K562 (cell line): ENCODE measurements at regions not wholly inside any gene's neighbourhood (a gene's known extent, or its start where the extent isn't known, plus 50 kb on each side); places are given as distances from the start of the nearest gene placed in this dataset.

Experiments used
- ATAC-seq: fragments of 200-7000 bp; cut with Tn5 transposase; 3 replicates; pipeline ENCODE4 v1.9.1; 2020; ENCODE audit warnings: moderate library complexity
- BruUV-seq: library from RNA; stranded (reverse); fragments of 400-500 nt; replicated peaks from 2 replicates; lab custom pipeline; 2021; lab: Mats Ljungman, UMichigan
- CTCF ChIA-PET: fragments of 300-600 bp; formaldehyde crosslinking; extraction: SDS; loops from one replicate; lab custom pipeline; 2021; ENCODE audit warnings: low intra/inter-chr PET ratio; lab: Yijun Ruan, JAX
- POLR2A ChIA-PET: fragments of 300-600, 350-650 bp; sonication (Branson Sonifier 250); formaldehyde crosslinking; extraction: SDS; loops from one replicate; lab custom pipeline; 2021; ENCODE audit warnings: antibody characterized with exemption, inconsistent platforms; lab: Yijun Ruan, JAX
- DNase-seq, 4 experiments: peaks; one replicate each; pipeline versions ENCODE4 v3.0.0 to v3.0.0-alpha.2; 2011 to 2018; ENCODE audit warnings: low spot score in 3 of 4, mixed read lengths in 3 of 4; ENCODE audit errors: extremely low read depth in 1 of 4
- FAIRE-seq: peaks from 2 replicates; lab custom pipeline; 2011; peaks lifted over from hg19 to GRCh38; lab: Jason Lieb, UNC
- H2AFZ ChIP-seq: 2 replicates; pipeline ENCODE4 v1.6.0; 2011; ENCODE audit warnings: low read depth, low read length, control low read depth, inconsistent platforms
- H3K27ac ChIP-seq: fragments of 200-600 bp; 3 replicates; pipeline ENCODE4 v1.8.0; 2011; ENCODE audit warnings: low read depth, mild to moderate bottlenecking, control low read depth, inconsistent platforms, low read length, moderate library complexity, mixed read lengths; ENCODE audit errors: extremely low read depth
- H3K27me3 ChIP-seq, 2 experiments: fragments of 300-600 bp in 1 of 2; 2 replicates in 1 of 2; 3 replicates in 1 of 2; pipeline versions ENCODE4 v1.6.0 to v1.8.0; 2011; ENCODE audit warnings: inconsistent platforms in 2 of 2, low read length in 2 of 2, mild to moderate bottlenecking in 1 of 2, mixed read lengths in 1 of 2, moderate library complexity in 1 of 2; ENCODE audit not compliant: control insufficient read depth in 2 of 2, insufficient read depth in 2 of 2
- H3K36me3 ChIP-seq: fragments of 300-600 bp; 3 replicates; pipeline ENCODE4 v1.8.0; 2011; ENCODE audit warnings: mild to moderate bottlenecking, low read length, inconsistent platforms; ENCODE audit not compliant: control insufficient read depth, insufficient read depth
- H3K4me1 ChIP-seq, 2 experiments: fragments of 200-600 bp in 1 of 2; replicated peaks in 1 of 2; 2 replicates in 1 of 2; 3 replicates in 1 of 2; pipeline versions ENCODE4 v1.5.1 to v1.8.0; 2011; ENCODE audit warnings: inconsistent platforms in 2 of 2, low read length in 2 of 2, mild to moderate bottlenecking in 1 of 2, mixed read lengths in 1 of 2, moderate library complexity in 1 of 2; ENCODE audit not compliant: control insufficient read depth in 2 of 2, insufficient read depth in 2 of 2
- H3K4me2 ChIP-seq: 2 replicates; pipeline ENCODE4 v1.6.1; 2011; ENCODE audit warnings: low read length, control low read depth, inconsistent platforms, mixed read lengths; ENCODE audit not compliant: insufficient read depth
- H3K4me3 ChIP-seq: fragments of 200-600 bp; sonication (generic), shearing (Covaris generic); 2 replicates; pipeline ENCODE4 v1.5.1; 2016; ENCODE audit warnings: control low read depth, inconsistent platforms
- H3K79me2 ChIP-seq: fragments of 200-600 bp; 3 replicates; pipeline ENCODE4 v1.8.0; 2011; ENCODE audit warnings: low read length, inconsistent platforms; ENCODE audit not compliant: control insufficient read depth, insufficient read depth
- H3K9ac ChIP-seq, 2 experiments: 2 replicates each; pipeline versions ENCODE4 v1.6.0 to v1.6.1; 2011; ENCODE audit warnings: low read depth in 2 of 2, low read length in 2 of 2, control low read depth in 1 of 2, inconsistent platforms in 1 of 2, mild to moderate bottlenecking in 1 of 2, mixed read lengths in 1 of 2; ENCODE audit not compliant: insufficient read depth in 1 of 2
- H3K9me1 ChIP-seq: one replicate; pipeline ENCODE4 v1.6.0; 2011; ENCODE audit warnings: inconsistent platforms, mild to moderate bottlenecking, low read length, moderate library complexity; ENCODE audit not compliant: control insufficient read depth, insufficient read depth
- H3K9me3 ChIP-seq: replicated peaks from 2 replicates; pipeline ENCODE4 v1.5.1; 2011; ENCODE audit warnings: low read depth, low read length, inconsistent platforms; ENCODE audit not compliant: control insufficient read depth, insufficient read depth
- H4K20me1 ChIP-seq: replicated peaks from 2 replicates; pipeline ENCODE4 v1.6.1; 2011; ENCODE audit warnings: low read length, inconsistent platforms, mixed read lengths; ENCODE audit not compliant: control insufficient read depth, insufficient read depth
- BMI1 ChIP-seq: fragments of 150-350 bp; IDR thresholded peaks from 2 replicates; pipeline ENCODE4 v1.6.1; 2014; ENCODE audit warnings: low read length
- CHAMP1 ChIP-seq: fragments of 450-650 bp; IDR thresholded peaks from 2 replicates; pipeline ENCODE4 v1.6.1; 2016; ENCODE audit warnings: mild to moderate bottlenecking
- CXXC5 ChIP-seq: fragments of 250-450 bp; sonication (Bioruptor Pico); IDR thresholded peaks from 2 replicates; pipeline ENCODE4 v1.8.0; 2022; ENCODE audit warnings: inconsistent platforms, mild to moderate bottlenecking, moderate library complexity
- DIDO1 ChIP-seq: fragments of 450-650 bp; IDR thresholded peaks from 2 replicates; pipeline ENCODE4 v1.6.1; 2016; ENCODE audit warnings: low read depth, missing biosample characterization, missing genetic modification characterization
- DMBX1 ChIP-seq: fragments of 250-450 bp; sonication (Bioruptor Pico); IDR thresholded peaks from 2 replicates; pipeline ENCODE4 v1.8.0; 2022; ENCODE audit warnings: inconsistent platforms, mild to moderate bottlenecking, moderate library complexity, borderline replicate concordance
- E2F3 ChIP-seq: fragments of 250-450 bp; sonication (Bioruptor Pico); IDR thresholded peaks from 2 replicates; pipeline ENCODE4 v1.4.0; 2020; ENCODE audit warnings: mild to moderate bottlenecking
- ETV1 ChIP-seq: fragments of 450-650 bp; conservative IDR thresholded peaks from 2 replicates; pipeline ENCODE4 v1.6.1; 2016; ENCODE audit warnings: missing genetic modification characterization, control low read depth, low read depth, missing compliant biosample characterization
- FIP1L1 ChIP-seq: fragments of 200-400 bp; formaldehyde crosslinking; IDR thresholded peaks from 2 replicates; pipeline ENCODE4 v1.6.1; 2018; ENCODE audit warnings: mild to moderate bottlenecking, low read depth, low read length; ENCODE audit not compliant: poor library complexity, severe bottlenecking
- NCOA4 ChIP-seq: fragments of 450-650 bp; IDR thresholded peaks from 2 replicates; pipeline ENCODE4 v1.6.1; 2018; ENCODE audit warnings: mild to moderate bottlenecking; ENCODE audit not compliant: partially characterized antibody
- NR2C1 ChIP-seq, 2 experiments: fragments of 450-650 bp; IDR thresholded peaks; 2 replicates each; pipeline ENCODE4 v1.6.1; 2017; ENCODE audit warnings: mild to moderate bottlenecking in 2 of 2, antibody characterized with exemption in 1 of 2, inconsistent platforms in 1 of 2, missing compliant biosample characterization in 1 of 2, missing genetic modification characterization in 1 of 2
- OTX1 ChIP-seq: fragments of 450-650 bp; formaldehyde crosslinking; IDR thresholded peaks from 2 replicates; pipeline ENCODE4 v1.4.0; 2022; ENCODE audit warnings: mild to moderate bottlenecking
- SIRT6 ChIP-seq: IDR thresholded peaks from one replicate; pipeline ENCODE4 v1.6.1; 2012; ENCODE audit warnings: low read depth, mild to moderate bottlenecking, control low read depth, inconsistent platforms, low read length, moderate library complexity
- TEAD1 ChIP-seq, 2 experiments: fragments of 450-650 bp in 1 of 2; sonication (generic) in 1 of 2; formaldehyde crosslinking; IDR thresholded peaks; 2 replicates each; pipeline versions ENCODE4 v1.4.0 to v1.8.0; 2020 to 2022; ENCODE audit warnings: mild to moderate bottlenecking in 2 of 2, missing genetic modification reagents in 1 of 2
- TSHZ1 ChIP-seq: fragments of 250-450 bp; sonication (Bioruptor Pico); IDR thresholded peaks from 2 replicates; pipeline ENCODE4 v1.4.0; 2020; ENCODE audit warnings: mild to moderate bottlenecking, moderate library complexity
- WGBS: fragments of 100-300 bp; shearing (Covaris generic); methylation state at CpG from one replicate; pipeline ENCODE4 v1.1.6; 2016; ENCODE audit warnings: low coverage, mixed read lengths; ENCODE audit not compliant: insufficient coverage; ENCODE audit errors: missing lambda C conversion rate; 5-methylcytosine and 5-hydroxymethylcytosine counted together
- in situ Hi-C: fragments of 300-500 bp; cut with MboI; formaldehyde crosslinking; loops from 4 replicates; pipeline ENCODE4 v1.15.0; 2018; ENCODE audit warnings: inconsistent platforms, mixed read lengths
- intact Hi-C: fragments of 100-400 bp; cut with micrococcal nuclease; formaldehyde crosslinking; loops from 2 replicates; pipeline ENCODE4 v1.14.2; 2022

DNA sequence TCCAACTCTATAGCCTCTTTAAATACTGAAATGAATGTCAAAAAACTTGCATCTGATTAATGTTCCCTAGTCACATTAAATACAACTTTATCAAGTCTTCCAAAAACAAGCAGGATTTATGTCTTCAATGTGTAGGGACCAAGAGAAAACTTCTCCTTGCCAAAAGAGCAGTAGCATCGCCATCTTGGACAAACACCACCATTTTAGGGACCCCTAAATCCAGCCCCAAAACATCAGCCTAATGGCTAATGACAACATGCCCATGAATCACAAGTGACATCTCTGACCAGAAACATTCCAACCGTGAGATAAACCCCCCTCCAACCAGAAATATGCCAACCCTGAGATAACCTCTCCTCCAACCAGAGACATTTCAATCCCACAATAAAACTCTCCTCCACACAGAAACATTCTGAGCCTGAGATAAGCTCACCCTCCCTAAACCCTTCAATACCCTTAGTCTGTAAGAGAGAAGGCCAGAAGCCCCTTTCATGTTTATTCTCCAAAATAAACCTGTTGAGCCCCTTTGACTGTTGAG, 697.4 kb downstream of the TRAM1L1 start:
- Histone ChIP-seq H3K36me3 (no peaks in the 10 kb centered on the region), H3K4me2 (no peak overlapping the region), H3K9me3 (no peaks in the 10 kb centered on the region; the same call in 1 of the 2 replicates), H3K4me3 (no peak overlapping the region), H3K9me1 (no peaks in the 10 kb centered on the region), H3K79me2 (no peaks in the 10 kb centered on the region), H4K20me1 (no peaks in the 10 kb centered on the region), H3K9ac (no peak overlapping the region), H3K27ac (no peak overlapping the region), H3K27me3 (no peaks in the 10 kb centered on the region), H2AFZ (no peak overlapping the region), H3K4me1 (no peaks in the 10 kb centered on the region)
- CTCF ChIA-PET: no interaction called here
- no TSS peak for BruUV-seq
- DNase-seq: no peak
- no peak for ATAC-seq
- POLR2A ChIA-PET: no interaction called here
- WGBS: 0% methylated on average over 2 of the region's 2 CpGs
- FAIRE-seq: no peak
- in situ Hi-C loops: no loop called here
- intact Hi-C loops: no loop called here
- TF ChIP-seq ETV1 (tag) (no peak), NCOA4 (no peak), E2F3 (CRISPR knock-in tag) (no peak), BMI1 (no peak), SIRT6 (no peak), TEAD1 (CRISPR knock-in tag; IDR thresholded peaks at IDR 0.05) (0 out of 4 replicates have a peak, but pooled peaks of 1 of the 2 experiments have one; percentile 52), NR2C1 (IDR thresholded peaks at IDR 0.05) (no peak), NR2C1 (tag; IDR thresholded peaks at IDR 0.05) (0 out of 2 replicates have a peak, but pooled peaks have one; percentile 14), OTX1 (CRISPR knock-in tag) (no peak), FIP1L1 (no peak), TSHZ1 (CRISPR knock-in tag) (0 out of 2 replicates have a peak, but pooled peaks have one; percentile 39), CXXC5 (CRISPR knock-in tag) (peak; percentile 35; the same call in 1 of the 2 replicates), DMBX1 (CRISPR knock-in tag) (peak; percentile 95; the same call in 1 of the 2 replicates), CHAMP1 (no peak), DIDO1 (tag) (0 out of 2 replicates have a peak, but pooled peaks have one; percentile 36)
